ENCODE measurements at regions not wholly inside any gene's neighbourhood (a gene's known extent, or its start where the extent isn't known, plus 50 kb on each side); places are given as distances from the start of the nearest gene placed in this dataset.
"Not testable (repeated sequence)": the region's sequence is repeated elsewhere in the genome, so short reads cannot be mapped to it uniquely, and the experiment has no call there.

- Mint-ChIP-seq H3K27ac (no peak overlapping the region), H3K4me3 (no peak overlapping the region), H3K4me1 (no peaks in the 10 kb centered on the region), H3K36me3 (ENCODE audit: low read depth) (no peaks in the 10 kb centered on the region), H3K9me3 (peaks cover 18% of the 10 kb centered on the region), H3K27me3 (ENCODE audit: low read depth) (no peaks in the 10 kb centered on the region)
- no peak for TF ChIP-seq CTCF (IDR thresholded peaks at IDR 0.05; ENCODE audit: unreplicated experiment in 3 of 3)
Observed at GRCh38 chr17:54439816-54440215, 460.8 kb upstream of the TOM1L1 start.

GRCh38 chr17:54451051-54451450 is 449.6 kb upstream of the TOM1L1 start:
- no peak overlapping the region for H3K4me3 Mint-ChIP-seq
- TF ChIP-seq CTCF (IDR thresholded peaks at IDR 0.05; ENCODE audit: unreplicated experiment in 3 of 3): no peak
- H3K36me3 Mint-ChIP-seq (ENCODE audit: low read depth): peaks cover 3% of the 10 kb centered on the region
- H3K27ac Mint-ChIP-seq: no peak overlapping the region
- peaks cover 19% of the 10 kb centered on the region for H3K9me3 Mint-ChIP-seq
- no peaks in the 10 kb centered on the region for H3K27me3 Mint-ChIP-seq (ENCODE audit: low read depth)
- H3K4me1 Mint-ChIP-seq: no peaks in the 10 kb centered on the region

GRCh38 chr17:54452666-54453348 is 447.8 kb upstream of the TOM1L1 start:
- Mint-ChIP-seq H3K27me3 (ENCODE audit: low read depth) (no peaks in the 10 kb centered on the region), H3K4me3 (no peak overlapping the region), H3K4me1 (no peaks in the 10 kb centered on the region), H3K36me3 (ENCODE audit: low read depth) (peaks cover 3% of the 10 kb centered on the region), H3K9me3 (peaks cover 30% of the 10 kb centered on the region), H3K27ac (no peak overlapping the region)
- TF ChIP-seq CTCF (IDR thresholded peaks at IDR 0.05; ENCODE audit: unreplicated experiment in 3 of 3): no peak

- TF ChIP-seq CTCF (IDR thresholded peaks at IDR 0.05; ENCODE audit: unreplicated experiment in 3 of 3): no peak
- Mint-ChIP-seq H3K4me3 (no peak overlapping the region), H3K36me3 (ENCODE audit: low read depth) (peaks cover 3% of the 10 kb centered on the region), H3K4me1 (peaks cover 4% of the 10 kb centered on the region), H3K27me3 (ENCODE audit: low read depth) (no peaks in the 10 kb centered on the region), H3K9me3 (peaks cover 34% of the 10 kb centered on the region), H3K27ac (no peak overlapping the region)
Observed at GRCh38 chr17:54455251-54455868, 445.3 kb upstream of the TOM1L1 start.

- H3K27me3 Mint-ChIP-seq (ENCODE audit: low read depth); H3K4me3 Mint-ChIP-seq; H3K36me3 Mint-ChIP-seq (ENCODE audit: low read depth); H3K9me3 Mint-ChIP-seq; H3K27ac Mint-ChIP-seq: not testable (repeated sequence)
- H3K4me1 Mint-ChIP-seq: peaks cover 17% of the 10 kb centered on the region
Observed at GRCh38 chr17:54465443-54465842, 435.2 kb upstream of the TOM1L1 start.

GRCh38 chr17:54466875-54467274 is 433.8 kb upstream of the TOM1L1 start:
- Mint-ChIP-seq H3K4me1 (peaks cover 6% of the 10 kb centered on the region), H3K27me3 (ENCODE audit: low read depth) (no peaks in the 10 kb centered on the region), H3K27ac (no peak overlapping the region), H3K9me3 (peaks cover 8% of the 10 kb centered on the region), H3K4me3 (no peak overlapping the region), H3K36me3 (ENCODE audit: low read depth) (no peaks in the 10 kb centered on the region)
- TF ChIP-seq CTCF (IDR thresholded peaks at IDR 0.05; ENCODE audit: unreplicated experiment in 3 of 3): no peak
